GM12872 (cell line): ENCODE measurements at regions not wholly inside any gene's neighbourhood (a gene's known extent, or its start where the extent isn't known, plus 50 kb on each side); places are given as distances from the start of the nearest gene placed in this dataset.
A peak's percentile ranks its signal among the peaks of the same experiment; 100 is the strongest.

Experiments used
- CTCF ChIP-seq: IDR thresholded peaks from 3 replicates; pipeline ENCODE4 v1.5.1; 2011; ENCODE audit warnings: low read depth, mild to moderate bottlenecking, low read length, moderate library complexity; ENCODE audit not compliant: insufficient read depth

- no peak for TF ChIP-seq CTCF
Observed at GRCh38 chr11:29166306-29166705, 850.5 kb downstream of the KCNA4 start.

- no peak for TF ChIP-seq CTCF
Observed at GRCh38 chr11:29163231-29163630, 853.6 kb downstream of the KCNA4 start.

- TF ChIP-seq CTCF: no peak
Observed at GRCh38 chr11:29162491-29162890, 854.3 kb downstream of the KCNA4 start.

- no peak for TF ChIP-seq CTCF
Observed at GRCh38 chr11:29161191-29161590, 855.6 kb downstream of the KCNA4 start.

GRCh38 chr11:29159552-29160465 is 857.0 kb downstream of the KCNA4 start:
- peak; percentile 58; the same call in 2 of the 3 replicates for TF ChIP-seq CTCF

GRCh38 chr11:29153078-29153477 is 863.8 kb downstream of the KCNA4 start:
- no peak for TF ChIP-seq CTCF

- TF ChIP-seq CTCF: no peak
Observed at GRCh38 chr11:29135504-29135903, 881.3 kb downstream of the KCNA4 start.
